ELR (cell line): ENCODE measurements at regions not wholly inside any gene's neighbourhood (a gene's known extent, or its start where the extent isn't known, plus 50 kb on each side); places are given as distances from the start of the nearest gene placed in this dataset.

Experiments used
- DNase-seq: peaks from one replicate; pipeline ENCODE4 v3.0.0-alpha.2; 2015; ENCODE audit warnings: low read depth

DNA sequence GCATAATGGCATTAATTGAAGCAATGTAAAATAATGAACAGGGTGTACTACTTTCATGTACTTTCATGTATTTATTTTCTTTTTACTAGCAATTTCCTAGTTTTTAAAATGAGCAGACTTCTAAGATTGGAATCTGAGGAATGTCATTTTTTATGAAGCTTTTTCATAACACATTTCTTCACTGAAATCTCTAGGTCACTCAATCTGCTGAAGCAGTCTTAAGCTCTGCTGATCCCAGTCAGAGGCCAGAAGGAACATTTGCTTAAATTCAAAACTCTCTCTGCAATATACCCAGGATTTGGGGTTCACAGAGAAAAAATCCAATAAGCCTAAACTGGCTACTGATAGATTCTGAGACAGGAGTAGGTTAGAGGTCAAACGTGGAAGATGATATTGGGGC lies 73.6 kb upstream of the CNTN1 start:
- DNase-seq = no peak

DNA sequence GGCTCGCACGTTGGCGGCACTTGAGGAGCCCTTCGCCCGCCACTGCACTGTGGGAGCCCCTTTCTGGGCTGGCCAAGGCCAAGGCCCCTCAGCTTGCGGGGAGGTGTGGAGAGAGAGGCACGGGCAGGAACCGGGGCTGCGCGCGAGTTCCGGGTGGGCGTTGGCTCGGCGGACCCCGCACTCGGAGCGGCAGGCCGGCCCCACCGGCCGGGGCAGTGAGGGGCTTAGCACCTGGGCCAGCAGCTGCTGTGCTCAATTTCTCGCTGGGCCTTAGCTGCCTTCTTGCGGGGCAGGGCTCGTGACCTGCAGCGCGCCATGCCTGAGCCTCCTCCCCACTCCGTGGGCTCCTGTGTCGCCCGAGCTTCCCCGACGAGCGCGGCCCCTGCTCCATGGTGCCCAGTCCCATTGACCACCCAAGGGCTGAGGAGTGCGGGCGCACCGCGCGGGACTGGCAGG lies 71.6 kb upstream of the CNTN1 start:
- DNase-seq = no peak

DNA sequence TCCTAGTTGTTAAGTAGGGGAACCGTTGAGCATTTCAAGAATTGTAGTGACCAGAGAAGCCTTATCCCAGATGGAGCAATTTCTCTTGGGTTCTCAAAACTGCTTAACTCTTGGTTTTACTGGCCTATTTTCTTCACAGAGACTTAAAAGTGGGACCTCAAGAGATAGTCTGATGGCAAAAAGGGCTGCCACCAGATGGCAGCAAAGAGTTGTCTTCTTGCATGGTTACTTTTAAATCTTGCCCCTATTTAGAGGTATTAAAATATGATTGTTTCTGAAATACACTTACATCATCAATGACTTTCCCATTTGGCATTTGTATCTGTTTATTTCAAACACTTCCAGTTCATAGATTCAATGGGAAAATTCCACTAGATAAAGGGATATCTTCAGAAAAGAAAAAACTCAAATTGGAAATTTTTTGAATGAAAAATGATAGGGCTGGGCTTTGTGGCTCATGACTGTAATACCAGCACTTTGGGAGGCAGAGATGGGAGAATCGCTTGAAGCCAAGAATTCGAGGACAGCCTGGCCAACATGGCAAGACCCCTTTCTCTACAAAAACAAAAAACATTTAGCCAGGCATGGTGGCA lies 69.9 kb upstream of the CNTN1 start:
- peak; percentile 34 for DNase-seq

DNA sequence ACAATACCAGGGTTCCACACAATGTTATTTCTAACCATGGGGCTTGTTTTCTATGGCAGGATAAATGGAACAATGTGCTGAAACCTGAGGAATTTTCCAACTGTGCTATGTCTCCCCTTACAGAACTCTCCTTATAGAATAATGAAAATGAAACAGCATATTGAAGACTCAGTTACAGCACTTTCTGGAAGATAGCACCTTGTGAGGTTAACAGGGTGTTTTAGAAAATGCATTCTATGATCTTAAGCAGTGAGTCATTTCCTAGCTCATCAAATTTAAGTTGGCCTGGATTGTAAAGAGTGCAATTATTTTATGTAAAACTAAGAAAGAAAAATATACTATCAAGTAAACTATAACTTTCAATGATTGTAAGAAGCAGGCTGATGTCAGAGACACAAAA lies 60.1 kb upstream of the CNTN1 start:
- DNase-seq = no peak

DNA sequence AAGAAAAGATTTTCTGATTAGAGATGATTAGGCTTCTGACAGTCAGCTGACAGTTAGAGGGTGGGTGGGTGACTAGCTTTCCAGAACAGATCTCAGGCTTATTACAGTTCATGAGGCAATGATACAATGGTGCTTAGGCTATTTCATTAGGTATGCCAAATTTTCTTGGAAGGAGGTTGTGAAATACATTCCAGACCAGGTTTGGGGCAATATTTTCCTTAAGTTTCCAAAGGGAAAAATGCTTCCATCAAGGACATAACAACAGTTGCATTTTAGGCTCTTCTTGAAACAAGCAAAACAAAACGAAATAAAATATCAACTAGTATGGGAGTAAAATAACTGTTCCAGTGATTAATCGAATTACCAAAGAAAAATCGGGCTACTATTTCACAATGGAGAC lies 59.3 kb upstream of the CNTN1 start:
- no peak for DNase-seq

DNA sequence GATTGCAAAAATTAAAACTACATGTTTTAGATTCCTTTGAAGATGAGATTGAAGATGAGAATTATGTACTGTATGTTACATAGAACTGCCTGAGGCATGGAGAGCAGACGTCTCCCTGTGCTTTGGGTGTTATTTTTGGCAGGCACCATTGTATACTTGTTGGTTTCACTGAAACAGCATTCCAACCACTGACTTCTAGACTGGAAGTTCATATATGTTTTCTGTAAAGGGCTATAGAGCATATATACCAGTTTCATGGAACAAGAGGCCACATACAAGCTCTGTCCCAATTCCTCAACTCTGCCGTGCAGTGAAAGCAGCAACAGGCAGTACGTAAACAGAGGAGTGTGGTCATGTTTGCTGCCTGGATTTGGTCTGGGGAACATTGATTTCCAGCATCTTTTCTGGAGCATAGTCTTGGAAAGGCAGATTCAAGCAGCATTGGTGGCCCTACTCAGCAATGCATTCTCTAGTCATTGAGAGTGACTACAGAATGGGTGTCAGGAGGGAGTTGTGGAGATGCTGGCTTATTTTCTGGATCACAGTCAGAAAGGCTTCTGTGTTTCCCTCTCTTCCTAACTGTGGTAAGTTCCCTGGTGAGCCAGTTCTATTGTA lies 57.6 kb upstream of the CNTN1 start:
- no peak for DNase-seq

DNA sequence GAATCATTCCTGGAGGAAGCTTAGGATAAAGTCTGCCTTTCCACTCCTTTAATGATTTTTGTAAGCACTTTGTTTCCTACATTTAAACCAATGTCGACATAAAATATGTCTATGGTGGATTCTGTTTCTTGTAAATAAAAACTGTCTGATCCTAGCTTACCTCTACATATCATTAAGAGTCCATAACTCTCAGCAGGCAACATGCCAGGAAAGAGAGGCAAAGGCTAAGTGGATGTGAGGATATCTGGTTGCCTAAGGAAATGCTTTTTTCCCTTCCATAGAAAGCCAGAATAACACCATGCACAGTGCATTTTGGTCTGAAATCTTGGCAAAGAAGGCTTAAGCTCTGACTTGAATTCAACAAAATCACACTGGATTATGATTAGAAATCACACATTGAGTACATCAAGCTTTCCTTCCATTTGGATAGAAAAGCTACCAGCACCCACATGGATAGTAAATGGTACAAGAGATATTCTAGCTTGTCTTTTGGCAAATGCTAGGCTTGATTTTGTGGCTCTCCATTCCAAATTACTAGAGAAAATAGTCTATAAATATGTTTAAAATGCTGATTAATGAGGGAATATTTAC lies 57.0 kb upstream of the CNTN1 start:
- DNase-seq = no peak
